A549 (cell line): ENCODE measurements at regions not wholly inside any gene's neighbourhood (a gene's known extent, or its start where the extent isn't known, plus 50 kb on each side); places are given as distances from the start of the nearest gene placed in this dataset.
"Not testable (repeated sequence)": the region's sequence is repeated elsewhere in the genome, so short reads cannot be mapped to it uniquely, and the experiment has no call there.

ENCODE experiments used
- ATAC-seq, 2 experiments: fragments of 200-7000 bp in 1 of 2; fragments of >200 bp in 1 of 2; cut with Nextera tagmentation in 1 of 2; cut with Tn5 transposase in 1 of 2; 3 replicates each; pipeline versions ENCODE4 v1.8.0 to v1.9.1; 2018 to 2020; ENCODE audit warnings: mild to moderate bottlenecking in 1 of 2, moderate library complexity in 1 of 2
- CTCF ChIA-PET: fragments of 300-600 bp; sonication (Branson Sonifier 250); formaldehyde crosslinking; extraction: SDS; loops from one replicate; lab custom pipeline; 2021; ENCODE audit warnings: antibody characterized with exemption, inconsistent platforms; lab: Yijun Ruan, JAX
- POLR2A ChIA-PET: fragments of 350-600 bp; formaldehyde crosslinking; extraction: SDS; loops from one replicate; lab custom pipeline; 2021; ENCODE audit warnings: antibody characterized with exemption, inconsistent platforms; lab: Yijun Ruan, JAX
- DNase-seq, 2 experiments: peaks; one replicate each; pipeline versions ENCODE4 v3.0.0 to v3.0.0-alpha.2; 2011 to 2016; ENCODE audit warnings: low read depth in 1 of 2, low spot score in 1 of 2
- FAIRE-seq: peaks from 2 replicates; lab custom pipeline; 2011; peaks lifted over from hg19 to GRCh38; lab: Jason Lieb, UNC
- H3K27ac ChIP-seq, 2 experiments: fragments of >200 bp; sonication (Bioruptor Twin); formaldehyde crosslinking; 3 replicates each; pipeline ENCODE4 v1.5.1; 2016 to 2017
- H3K4me1 ChIP-seq: fragments of >200 bp; sonication (Bioruptor Twin); formaldehyde crosslinking; 3 replicates; pipeline ENCODE4 v1.6.1; 2016
- H3K4me2 ChIP-seq: fragments of >200 bp; sonication (Bioruptor Twin); formaldehyde crosslinking; 3 replicates; pipeline ENCODE4 v1.6.1; 2016
- H3K4me3 ChIP-seq: fragments of >200 bp; sonication (Bioruptor Twin); formaldehyde crosslinking; 3 replicates; pipeline ENCODE4 v1.5.1; 2016
- H3K9me3 ChIP-seq: fragments of >200 bp; sonication (Bioruptor Twin); formaldehyde crosslinking; 3 replicates; pipeline ENCODE4 v1.6.1; 2016
- ATOH8 ChIP-seq: fragments of 250-450 bp; sonication (Bioruptor Pico); IDR thresholded peaks from 2 replicates; pipeline ENCODE4 v1.5.0; 2020; ENCODE audit warnings: low read depth, mild to moderate bottlenecking, moderate library complexity
- BCL3 ChIP-seq: fragments of >200 bp; sonication (Bioruptor Twin); formaldehyde crosslinking; IDR thresholded peaks from 3 replicates; pipeline ENCODE4 v1.6.1; 2016
- BHLHE40 ChIP-seq: IDR thresholded peaks from 2 replicates; pipeline ENCODE4 v1.6.1; 2012; ENCODE audit warnings: low read depth, low read length, inconsistent platforms
- CBX8 ChIP-seq: fragments of 200-600 bp; sonication (generic); IDR thresholded peaks from 2 replicates; pipeline ENCODE4 v1.6.1; 2016
- CEBPB ChIP-seq, 2 experiments: fragments of >200 bp in 1 of 2; sonication (Bioruptor Twin) in 1 of 2; formaldehyde crosslinking in 1 of 2; IDR thresholded peaks; 2 replicates each; pipeline ENCODE4 v1.6.1; 2012 to 2016
- EHF ChIP-seq: fragments of 250-450 bp; sonication (Bioruptor Pico); IDR thresholded peaks from 2 replicates; pipeline ENCODE4 v1.5.0; 2020; ENCODE audit warnings: mild to moderate bottlenecking
- ELK1 ChIP-seq: fragments of 150-350 bp; IDR thresholded peaks from 2 replicates; pipeline ENCODE4 v1.6.1; 2014; ENCODE audit warnings: low read depth, mild to moderate bottlenecking, low read length
- ESRRA ChIP-seq: fragments of 150-350 bp; IDR thresholded peaks from 2 replicates; pipeline ENCODE4 v1.6.1; 2014; ENCODE audit warnings: mild to moderate bottlenecking, low read length, borderline replicate concordance
- FOSB ChIP-seq: fragments of 250-450 bp; sonication (Bioruptor Pico); IDR thresholded peaks from 2 replicates; pipeline ENCODE4 v1.5.0; 2020; ENCODE audit warnings: mild to moderate bottlenecking, moderate library complexity
- FOXS1 ChIP-seq: fragments of 250-450 bp; sonication (Bioruptor Pico); IDR thresholded peaks from 2 replicates; pipeline ENCODE4 v1.5.0; 2020; ENCODE audit warnings: mild to moderate bottlenecking, moderate library complexity
- HDAC2 ChIP-seq: fragments of 200-600 bp; sonication (generic); IDR thresholded peaks from 2 replicates; pipeline ENCODE4 v1.6.1; 2016
- HES2 ChIP-seq: fragments of >200 bp; sonication (Bioruptor Twin); formaldehyde crosslinking; IDR thresholded peaks from 2 replicates; pipeline ENCODE4 v1.6.1; 2016
- JUN ChIP-seq, 2 experiments: fragments of >200 bp; sonication (Bioruptor Twin); formaldehyde crosslinking; IDR thresholded peaks; 2 replicates in 1 of 2; 3 replicates in 1 of 2; pipeline ENCODE4 v1.6.1; 2016 to 2017
- JUNB ChIP-seq: fragments of >200 bp; sonication (Bioruptor Twin); formaldehyde crosslinking; IDR thresholded peaks from 2 replicates; pipeline ENCODE4 v1.6.1; 2016
- MAZ ChIP-seq: fragments of 150-350 bp; IDR thresholded peaks from 2 replicates; pipeline ENCODE4 v1.6.1; 2014; ENCODE audit warnings: antibody characterized with exemption, low read depth, low read length, borderline replicate concordance
- NPAS2 ChIP-seq: fragments of 250-450 bp; sonication (Bioruptor Pico); IDR thresholded peaks from 2 replicates; pipeline ENCODE4 v1.8.0; 2022; ENCODE audit warnings: mild to moderate bottlenecking, moderate library complexity, borderline replicate concordance
- NR3C1 ChIP-seq: fragments of >200 bp; sonication (Bioruptor Twin); formaldehyde crosslinking; IDR thresholded peaks from 3 replicates; pipeline ENCODE4 v1.6.1; 2017
- RAD21 ChIP-seq, 2 experiments: fragments of >200 bp in 1 of 2; sonication (Bioruptor Twin) in 1 of 2; formaldehyde crosslinking in 1 of 2; IDR thresholded peaks in 1 of 2; conservative IDR thresholded peaks in 1 of 2; 2 replicates in 1 of 2; 3 replicates in 1 of 2; pipeline ENCODE4 v1.6.1; 2012 to 2018; ENCODE audit warnings: inconsistent platforms in 1 of 2
- RARB ChIP-seq: fragments of 250-450 bp; sonication (Bioruptor Pico); IDR thresholded peaks from 2 replicates; pipeline ENCODE4 v1.8.0; 2021; ENCODE audit warnings: mild to moderate bottlenecking, moderate library complexity
- RFX5 ChIP-seq: fragments of 450-650 bp; IDR thresholded peaks from 2 replicates; pipeline ENCODE4 v1.7.1; 2014; ENCODE audit warnings: antibody characterized with exemption, mild to moderate bottlenecking, moderate library complexity
- SREBF2 ChIP-seq: fragments of 450-650 bp; IDR thresholded peaks from 2 replicates; pipeline ENCODE4 v1.6.1; 2014; ENCODE audit warnings: mild to moderate bottlenecking, moderate library complexity
- TP53 ChIP-seq: fragments of 250-450 bp; sonication (Bioruptor Pico); IDR thresholded peaks from 2 replicates; pipeline ENCODE4 v1.5.0; 2021; ENCODE audit warnings: mild to moderate bottlenecking, moderate library complexity
- ZC3H11A ChIP-seq: fragments of 450-650 bp; IDR thresholded peaks from 2 replicates; pipeline ENCODE4 v1.6.1; 2014; ENCODE audit warnings: antibody characterized with exemption, mild to moderate bottlenecking
- ZSCAN20 ChIP-seq: fragments of 250-450 bp; sonication (Bioruptor Pico); IDR thresholded peaks from 2 replicates; pipeline ENCODE4 v1.8.0; 2022; ENCODE audit warnings: mild to moderate bottlenecking, moderate library complexity
- WGBS: methylation state at CpG from one replicate; pipeline ENCODE4 v1.1.6; 2017; ENCODE audit errors: missing lambda C conversion rate; 5-methylcytosine and 5-hydroxymethylcytosine counted together
- TF ChIP-seq, protein P1 (sequence below): fragments of 450-650 bp; IDR thresholded peaks from 2 replicates; pipeline ENCODE4 v1.6.1; 2014; ENCODE audit warnings: antibody characterized with exemption
- TF ChIP-seq, protein P2 (sequence below): IDR thresholded peaks from 2 replicates; pipeline ENCODE4 v1.6.1; 2012
- TF ChIP-seq, protein P3 (sequence below): fragments of >200 bp; sonication (Bioruptor Twin); formaldehyde crosslinking; IDR thresholded peaks from 3 replicates; pipeline ENCODE4 v1.5.1; 2016

GRCh38 chr5:124527220-124527991 lies 219.0 kb downstream of the ZNF608 start:
- CTCF ChIA-PET = no interaction called here

DNA sequence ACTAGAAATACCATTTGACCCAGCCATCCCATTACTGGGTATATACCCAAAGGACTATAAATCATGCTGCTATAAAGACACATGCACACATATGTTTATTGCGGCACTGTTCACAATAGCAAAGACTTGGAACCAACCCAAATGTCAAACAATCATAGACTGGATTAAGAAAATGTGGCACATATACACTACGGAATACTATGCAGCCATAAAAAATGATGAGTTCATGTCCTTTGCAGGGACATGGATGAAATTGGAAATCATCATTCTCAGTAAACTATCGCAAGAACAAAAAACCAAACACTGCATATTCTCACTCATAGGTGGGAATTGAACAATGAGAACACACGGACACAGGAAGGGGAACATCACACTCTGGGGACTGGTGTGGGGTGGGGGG lies 220.4 kb downstream of the ZNF608 start:
- H3K27ac ChIP-seq, H3K4me2 ChIP-seq, POLR2A ChIA-PET, ATAC-seq, CTCF ChIA-PET, H3K4me3 ChIP-seq, FAIRE-seq, H3K4me1 ChIP-seq, H3K9me3 ChIP-seq, DNase-seq: not testable (repeated sequence)
- WGBS = 75% methylated on average over 4 of the region's 4 CpGs

More at GRCh38 chr5:124527220-124527991, 219.0 kb downstream of the ZNF608 start:
- no peaks in the 10 kb centered on the region for H3K4me1 ChIP-seq
- POLR2A ChIA-PET = no interaction called here
- no peak for TF ChIP-seq RARB (CRISPR knock-in tag)
- TF ChIP-seq ESRRA = no peak
- TF ChIP-seq NR3C1 = no peak
- TF ChIP-seq BHLHE40 = no peak
- TF ChIP-seq, protein P1, sequence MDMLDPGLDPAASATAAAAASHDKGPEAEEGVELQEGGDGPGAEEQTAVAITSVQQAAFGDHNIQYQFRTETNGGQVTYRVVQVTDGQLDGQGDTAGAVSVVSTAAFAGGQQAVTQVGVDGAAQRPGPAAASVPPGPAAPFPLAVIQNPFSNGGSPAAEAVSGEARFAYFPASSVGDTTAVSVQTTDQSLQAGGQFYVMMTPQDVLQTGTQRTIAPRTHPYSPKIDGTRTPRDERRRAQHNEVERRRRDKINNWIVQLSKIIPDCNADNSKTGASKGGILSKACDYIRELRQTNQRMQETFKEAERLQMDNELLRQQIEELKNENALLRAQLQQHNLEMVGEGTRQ = no peak
- TF ChIP-seq ELK1 = no peak
- TF ChIP-seq NPAS2 = no peak
- no peak for TF ChIP-seq ZC3H11A
- TF ChIP-seq CBX8 = no peak
- TF ChIP-seq HDAC2 = no peak
- no peak for TF ChIP-seq RAD21 (conservative IDR thresholded peaks at IDR 0.05 in 1 of 2, IDR thresholded peaks at IDR 0.05 in 1 of 2)
- no peak for TF ChIP-seq ATOH8
- no peak for TF ChIP-seq SREBF2
- no peak for FAIRE-seq
- H3K9me3 ChIP-seq = no peaks in the 10 kb centered on the region
- no peak for DNase-seq
- ATAC-seq = peak in 1 of 2 experiments; percentile 32; a peak in 1 of 6 replicates
- H3K27ac ChIP-seq = no peak overlapping the region
- no peak overlapping the region for H3K4me3 ChIP-seq
- 64% methylated on average over 8 of the region's 8 CpGs for WGBS
- H3K4me2 ChIP-seq = no peak overlapping the region

GRCh38 chr5:124524552-124525232 lies 221.7 kb downstream of the ZNF608 start:
- no peak overlapping the region for H3K27ac ChIP-seq
- H3K4me1 ChIP-seq = no peaks in the 10 kb centered on the region
- no peak overlapping the region for H3K4me2 ChIP-seq
- FAIRE-seq = no peak
- peak in 1 of 2 experiments; percentile 7 for DNase-seq
- H3K9me3 ChIP-seq = no peaks in the 10 kb centered on the region
- 60% methylated on average over 6 of the region's 6 CpGs for WGBS
- ChIA-PET CTCF (no interaction called here), POLR2A (no interaction called here)
- H3K4me3 ChIP-seq = no peak overlapping the region
- no peak; a peak in 1 of 6 replicates for ATAC-seq
- TF ChIP-seq TP53 (CRISPR knock-in tag) (no peak), CEBPB (IDR thresholded peaks at IDR 0.05) (no peak), RFX5 (no peak), ESRRA (no peak), MAZ (no peak), RARB (CRISPR knock-in tag) (no peak), FOSB (no peak), HES2 (no peak), BCL3 (no peak), ZSCAN20 (CRISPR knock-in tag) (no peak), FOXS1 (no peak), EHF (CRISPR knock-in tag) (no peak), JUNB (no peak), JUN (IDR thresholded peaks at IDR 0.05) (no peak)
- TF ChIP-seq, protein P2, sequence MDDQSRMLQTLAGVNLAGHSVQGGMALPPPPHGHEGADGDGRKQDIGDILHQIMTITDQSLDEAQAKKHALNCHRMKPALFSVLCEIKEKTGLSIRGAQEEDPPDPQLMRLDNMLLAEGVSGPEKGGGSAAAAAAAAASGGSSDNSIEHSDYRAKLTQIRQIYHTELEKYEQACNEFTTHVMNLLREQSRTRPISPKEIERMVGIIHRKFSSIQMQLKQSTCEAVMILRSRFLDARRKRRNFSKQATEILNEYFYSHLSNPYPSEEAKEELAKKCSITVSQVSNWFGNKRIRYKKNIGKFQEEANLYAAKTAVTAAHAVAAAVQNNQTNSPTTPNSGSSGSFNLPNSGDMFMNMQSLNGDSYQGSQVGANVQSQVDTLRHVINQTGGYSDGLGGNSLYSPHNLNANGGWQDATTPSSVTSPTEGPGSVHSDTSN = no peak
- TF ChIP-seq, protein P3, sequence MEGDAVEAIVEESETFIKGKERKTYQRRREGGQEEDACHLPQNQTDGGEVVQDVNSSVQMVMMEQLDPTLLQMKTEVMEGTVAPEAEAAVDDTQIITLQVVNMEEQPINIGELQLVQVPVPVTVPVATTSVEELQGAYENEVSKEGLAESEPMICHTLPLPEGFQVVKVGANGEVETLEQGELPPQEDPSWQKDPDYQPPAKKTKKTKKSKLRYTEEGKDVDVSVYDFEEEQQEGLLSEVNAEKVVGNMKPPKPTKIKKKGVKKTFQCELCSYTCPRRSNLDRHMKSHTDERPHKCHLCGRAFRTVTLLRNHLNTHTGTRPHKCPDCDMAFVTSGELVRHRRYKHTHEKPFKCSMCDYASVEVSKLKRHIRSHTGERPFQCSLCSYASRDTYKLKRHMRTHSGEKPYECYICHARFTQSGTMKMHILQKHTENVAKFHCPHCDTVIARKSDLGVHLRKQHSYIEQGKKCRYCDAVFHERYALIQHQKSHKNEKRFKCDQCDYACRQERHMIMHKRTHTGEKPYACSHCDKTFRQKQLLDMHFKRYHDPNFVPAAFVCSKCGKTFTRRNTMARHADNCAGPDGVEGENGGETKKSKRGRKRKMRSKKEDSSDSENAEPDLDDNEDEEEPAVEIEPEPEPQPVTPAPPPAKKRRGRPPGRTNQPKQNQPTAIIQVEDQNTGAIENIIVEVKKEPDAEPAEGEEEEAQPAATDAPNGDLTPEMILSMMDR = no peak
